PC-3 (cell line): ENCODE measurements at regions not wholly inside any gene's neighbourhood (a gene's known extent, or its start where the extent isn't known, plus 50 kb on each side); places are given as distances from the start of the nearest gene placed in this dataset.

Experiments used
- ATAC-seq: fragments of 200-7000 bp; cut with Tn5 transposase; 2 replicates; pipeline ENCODE4 v1.9.1; 2020; ENCODE audit warnings: mild to moderate bottlenecking, moderate library complexity
- BruUV-seq: library from RNA; stranded (reverse); fragments of 400-500 nt; replicated peaks from 2 replicates; lab custom pipeline; 2021; lab: Mats Ljungman, UMichigan
- CTCF ChIA-PET: fragments of 300-600 bp; sonication (Branson Sonifier 250); formaldehyde crosslinking; loops from one replicate; lab custom pipeline; 2022; ENCODE audit warnings: antibody characterized with exemption; lab: Charles Lee
- POLR2A ChIA-PET: fragments of 300-600 bp; sonication (Branson Sonifier 250); formaldehyde crosslinking; loops from one replicate; lab custom pipeline; 2022; ENCODE audit warnings: antibody characterized with exemption; ENCODE audit not compliant: unreplicated experiment; lab: Charles Lee
- DNase-seq: peaks from one replicate; pipeline ENCODE4 v3.0.0-alpha.2; 2015
- H2AFZ ChIP-seq: fragments of 300-600 bp; sonication (generic); 2 replicates; pipeline ENCODE4 v1.6.0; 2016; ENCODE audit warnings: antibody characterized with exemption, low read length
- H3F3A ChIP-seq: fragments of 300-600 bp; sonication (generic); one replicate; pipeline ENCODE4 v1.6.0; 2017; ENCODE audit warnings: antibody characterized with exemption, low read length, control low read depth, mild to moderate bottlenecking; ENCODE audit not compliant: unreplicated experiment
- H3K27ac ChIP-seq: fragments of 300-600 bp; sonication (generic); 2 replicates; pipeline ENCODE4 v1.5.1; 2016; ENCODE audit warnings: mild to moderate bottlenecking, low read length
- H3K27me3 ChIP-seq: fragments of 300-600 bp; sonication (generic); 2 replicates; pipeline ENCODE4 v1.6.1; 2016; ENCODE audit warnings: low read length, mixed read lengths
- H3K36me3 ChIP-seq: fragments of 300-600 bp; sonication (generic); 2 replicates; pipeline ENCODE4 v1.6.1; 2016; ENCODE audit warnings: low read depth, mixed run types, low read length, mixed read lengths
- H3K4me1 ChIP-seq: fragments of 300-600 bp; sonication (generic); 2 replicates; pipeline ENCODE4 v1.5.1; 2016; ENCODE audit warnings: low read length; ENCODE audit not compliant: insufficient read depth
- H3K4me2 ChIP-seq: fragments of 300-600 bp; sonication (generic); 2 replicates; pipeline ENCODE4 v1.6.0; 2016; ENCODE audit warnings: low read length
- H3K4me3 ChIP-seq: fragments of 300-600 bp; sonication (generic); 2 replicates; pipeline ENCODE4 v1.5.1; 2016; ENCODE audit warnings: mild to moderate bottlenecking, low read length, mixed read lengths
- H3K79me2 ChIP-seq: fragments of 300-600 bp; sonication (generic); 2 replicates; pipeline ENCODE4 v1.6.1; 2017; ENCODE audit warnings: low read length, mixed read lengths
- H3K9ac ChIP-seq: fragments of 300-600 bp; sonication (generic); 2 replicates; pipeline ENCODE4 v1.6.0; 2016; ENCODE audit warnings: mild to moderate bottlenecking, low read length
- H3K9me2 ChIP-seq: fragments of 300-600 bp; sonication (generic); replicated peaks from 2 replicates; pipeline ENCODE4 v1.6.1; 2016; ENCODE audit warnings: mixed run types, low read length, mixed read lengths
- H3K9me3 ChIP-seq: fragments of 300-600 bp; sonication (generic); 2 replicates; pipeline ENCODE4 v1.6.1; 2016; ENCODE audit warnings: low read length, mixed read lengths
- H4K20me1 ChIP-seq: fragments of 300-600 bp; sonication (generic); 2 replicates; pipeline ENCODE4 v1.6.1; 2016; ENCODE audit warnings: low read length, mixed read lengths
- EZH2 ChIP-seq: fragments of 300-600 bp; sonication (generic); IDR thresholded peaks from one replicate; pipeline ENCODE4 v1.6.1; 2017; ENCODE audit warnings: antibody characterized with exemption, mild to moderate bottlenecking, low read length; ENCODE audit not compliant: unreplicated experiment
- EZH2phosphoT487 ChIP-seq: fragments of 300-600 bp; sonication (generic); IDR thresholded peaks from 2 replicates; pipeline ENCODE4 v1.6.1; 2018; ENCODE audit warnings: mild to moderate bottlenecking, antibody characterized with exemption, low read length, borderline replicate concordance
- intact Hi-C: fragments of 100-400 bp; cut with micrococcal nuclease; formaldehyde crosslinking; loops from 2 replicates; pipeline ENCODE4 v1.9.0; 2023
- TF ChIP-seq, protein P1 (sequence below): fragments of 300-600 bp; sonication (generic); conservative IDR thresholded peaks from 2 replicates; pipeline ENCODE4 v1.5.1; 2017; ENCODE audit warnings: antibody characterized with exemption, low read depth, mild to moderate bottlenecking, low read length

DNA sequence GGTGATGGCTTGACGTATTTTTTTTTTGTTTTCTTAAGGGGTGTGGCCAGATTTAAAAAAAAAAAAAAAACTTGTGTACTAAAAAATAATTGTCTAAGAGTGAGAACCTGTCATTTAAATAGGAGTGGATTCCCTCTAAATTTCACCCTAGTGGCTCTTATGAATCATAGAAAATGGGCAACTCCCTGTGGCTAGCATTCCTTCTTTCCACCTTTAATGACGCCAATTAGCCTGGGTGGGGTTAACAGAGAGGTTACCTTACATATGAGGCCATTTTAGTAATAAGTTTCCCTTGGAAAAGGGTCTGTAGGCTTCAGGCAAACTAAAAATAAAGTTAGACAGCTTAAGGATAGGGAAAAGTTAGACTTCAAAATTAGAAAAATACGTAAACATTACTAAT, 223.5 kb upstream of the FAM241A start:
- H3K79me2 ChIP-seq: no peaks in the 10 kb centered on the region
- no peaks in the 10 kb centered on the region for H3K9me2 ChIP-seq
- no peak overlapping the region for H2AFZ ChIP-seq
- intact Hi-C loops: no loop called here
- no peak for ATAC-seq
- ChIA-PET CTCF (no interaction called here), POLR2A (no interaction called here)
- H3K4me3 ChIP-seq: no peak overlapping the region
- no peaks in the 10 kb centered on the region for H3F3A ChIP-seq
- BruUV-seq: no TSS peak
- no peak for DNase-seq
- no peak for TF ChIP-seq EZH2
- TF ChIP-seq EZH2phosphoT487: no peak
- TF ChIP-seq, protein P1, sequence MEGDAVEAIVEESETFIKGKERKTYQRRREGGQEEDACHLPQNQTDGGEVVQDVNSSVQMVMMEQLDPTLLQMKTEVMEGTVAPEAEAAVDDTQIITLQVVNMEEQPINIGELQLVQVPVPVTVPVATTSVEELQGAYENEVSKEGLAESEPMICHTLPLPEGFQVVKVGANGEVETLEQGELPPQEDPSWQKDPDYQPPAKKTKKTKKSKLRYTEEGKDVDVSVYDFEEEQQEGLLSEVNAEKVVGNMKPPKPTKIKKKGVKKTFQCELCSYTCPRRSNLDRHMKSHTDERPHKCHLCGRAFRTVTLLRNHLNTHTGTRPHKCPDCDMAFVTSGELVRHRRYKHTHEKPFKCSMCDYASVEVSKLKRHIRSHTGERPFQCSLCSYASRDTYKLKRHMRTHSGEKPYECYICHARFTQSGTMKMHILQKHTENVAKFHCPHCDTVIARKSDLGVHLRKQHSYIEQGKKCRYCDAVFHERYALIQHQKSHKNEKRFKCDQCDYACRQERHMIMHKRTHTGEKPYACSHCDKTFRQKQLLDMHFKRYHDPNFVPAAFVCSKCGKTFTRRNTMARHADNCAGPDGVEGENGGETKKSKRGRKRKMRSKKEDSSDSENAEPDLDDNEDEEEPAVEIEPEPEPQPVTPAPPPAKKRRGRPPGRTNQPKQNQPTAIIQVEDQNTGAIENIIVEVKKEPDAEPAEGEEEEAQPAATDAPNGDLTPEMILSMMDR: no peak
- H4K20me1 ChIP-seq: no peaks in the 10 kb centered on the region
- no peaks in the 10 kb centered on the region for H3K36me3 ChIP-seq
- H3K9me3 ChIP-seq: no peaks in the 10 kb centered on the region
- no peak overlapping the region for H3K27ac ChIP-seq
- no peaks in the 10 kb centered on the region for H3K4me1 ChIP-seq
- no peak overlapping the region for H3K9ac ChIP-seq
- H3K4me2 ChIP-seq: no peak overlapping the region
- H3K27me3 ChIP-seq: peaks cover 19% of the 10 kb centered on the region; the same call in 1 of the 2 replicates

DNA sequence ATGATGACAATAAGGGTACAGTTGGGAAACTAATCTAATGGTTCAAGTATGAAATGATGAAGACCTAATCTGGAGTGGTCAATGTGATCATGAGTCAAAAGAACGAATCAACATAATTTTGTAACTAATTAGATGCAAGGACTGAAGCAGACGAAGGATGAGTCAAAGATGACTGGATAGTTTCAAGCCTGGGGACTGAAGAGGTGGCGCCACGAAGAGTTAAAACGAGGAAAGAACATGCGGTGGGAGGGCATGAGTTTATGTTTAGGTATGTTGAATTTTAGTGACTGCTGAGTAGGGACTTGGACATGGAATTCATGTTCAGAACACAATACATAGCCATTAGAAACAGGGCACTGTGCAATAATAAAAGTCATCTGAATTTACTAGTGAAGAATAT, 221.5 kb upstream of the FAM241A start:
- BruUV-seq: no TSS peak
- H3K4me2 ChIP-seq: no peak overlapping the region
- no peak for DNase-seq
- no peak overlapping the region for H3K9ac ChIP-seq
- no peaks in the 10 kb centered on the region for H3K36me3 ChIP-seq
- H3F3A ChIP-seq: no peaks in the 10 kb centered on the region
- H4K20me1 ChIP-seq: no peaks in the 10 kb centered on the region
- CTCF ChIA-PET: no interaction called here
- H3K9me2 ChIP-seq: no peaks in the 10 kb centered on the region
- intact Hi-C loops: no loop called here
- POLR2A ChIA-PET: no interaction called here
- H3K27ac ChIP-seq: no peak overlapping the region
- no peak overlapping the region for H2AFZ ChIP-seq
- no peaks in the 10 kb centered on the region for H3K9me3 ChIP-seq
- TF ChIP-seq EZH2 (no peak), EZH2phosphoT487 (no peak)
- TF ChIP-seq, protein P1: no peak
- peaks cover 24% of the 10 kb centered on the region; the same call in 1 of the 2 replicates for H3K27me3 ChIP-seq
- no peaks in the 10 kb centered on the region for H3K79me2 ChIP-seq
- H3K4me1 ChIP-seq: no peaks in the 10 kb centered on the region
- no peak overlapping the region for H3K4me3 ChIP-seq
- no peak for ATAC-seq

- Histone ChIP-seq H3K4me2 (no peak overlapping the region), H3K9me2 (no peaks in the 10 kb centered on the region), H3K79me2 (no peaks in the 10 kb centered on the region), H3K9ac (no peak overlapping the region), H3F3A (no peaks in the 10 kb centered on the region), H3K27ac (no peak overlapping the region), H3K4me1 (no peaks in the 10 kb centered on the region), H3K4me3 (no peak overlapping the region), H2AFZ (no peak overlapping the region), H3K27me3 (peaks cover 17% of the 10 kb centered on the region; the same call in 1 of the 2 replicates), H4K20me1 (no peaks in the 10 kb centered on the region), H3K9me3 (no peaks in the 10 kb centered on the region), H3K36me3 (no peaks in the 10 kb centered on the region)
- BruUV-seq: no TSS peak
- intact Hi-C loops: no loop called here
- TF ChIP-seq EZH2: no peak
- TF ChIP-seq, protein P1: no peak
- ATAC-seq (no peak), DNase-seq (no peak)
- POLR2A ChIA-PET: no interaction called here
- CTCF ChIA-PET: interaction anchor here (0.7 kb wide), 2 partner anchors 13 to 107 kb away, joined by 4 to 5 read pairs; no protein-coding TSS in a partner anchor
These were observed 220.6 kb upstream of the FAM241A start for GRCh38 chr4:111924696-111925095.
